K562 (cell line): ENCODE measurements at regions not wholly inside any gene's neighbourhood (a gene's known extent, or its start where the extent isn't known, plus 50 kb on each side); places are given as distances from the start of the nearest gene placed in this dataset.

Experiments used
- ATAC-seq: fragments of 200-7000 bp; cut with Tn5 transposase; 3 replicates; pipeline ENCODE4 v1.9.1; 2020; ENCODE audit warnings: moderate library complexity
- BruUV-seq: library from RNA; stranded (reverse); fragments of 400-500 nt; replicated peaks from 2 replicates; lab custom pipeline; 2021; lab: Mats Ljungman, UMichigan
- CTCF ChIA-PET: fragments of 300-600 bp; formaldehyde crosslinking; extraction: SDS; loops from one replicate; lab custom pipeline; 2021; ENCODE audit warnings: low intra/inter-chr PET ratio; lab: Yijun Ruan, JAX
- POLR2A ChIA-PET: fragments of 300-600, 350-650 bp; sonication (Branson Sonifier 250); formaldehyde crosslinking; extraction: SDS; loops from one replicate; lab custom pipeline; 2021; ENCODE audit warnings: antibody characterized with exemption, inconsistent platforms; lab: Yijun Ruan, JAX
- DNase-seq, 4 experiments: peaks; one replicate each; pipeline versions ENCODE4 v3.0.0 to v3.0.0-alpha.2; 2011 to 2018; ENCODE audit warnings: low spot score in 3 of 4, mixed read lengths in 3 of 4; ENCODE audit errors: extremely low read depth in 1 of 4
- FAIRE-seq: peaks from 2 replicates; lab custom pipeline; 2011; peaks lifted over from hg19 to GRCh38; lab: Jason Lieb, UNC
- H2AFZ ChIP-seq: 2 replicates; pipeline ENCODE4 v1.6.0; 2011; ENCODE audit warnings: low read depth, low read length, control low read depth, inconsistent platforms
- H3K27ac ChIP-seq: fragments of 200-600 bp; 3 replicates; pipeline ENCODE4 v1.8.0; 2011; ENCODE audit warnings: low read depth, mild to moderate bottlenecking, control low read depth, inconsistent platforms, low read length, moderate library complexity, mixed read lengths; ENCODE audit errors: extremely low read depth
- H3K27me3 ChIP-seq, 2 experiments: fragments of 300-600 bp in 1 of 2; 2 replicates in 1 of 2; 3 replicates in 1 of 2; pipeline versions ENCODE4 v1.6.0 to v1.8.0; 2011; ENCODE audit warnings: inconsistent platforms in 2 of 2, low read length in 2 of 2, mild to moderate bottlenecking in 1 of 2, mixed read lengths in 1 of 2, moderate library complexity in 1 of 2; ENCODE audit not compliant: control insufficient read depth in 2 of 2, insufficient read depth in 2 of 2
- H3K36me3 ChIP-seq: fragments of 300-600 bp; 3 replicates; pipeline ENCODE4 v1.8.0; 2011; ENCODE audit warnings: mild to moderate bottlenecking, low read length, inconsistent platforms; ENCODE audit not compliant: control insufficient read depth, insufficient read depth
- H3K4me1 ChIP-seq, 2 experiments: fragments of 200-600 bp in 1 of 2; replicated peaks in 1 of 2; 2 replicates in 1 of 2; 3 replicates in 1 of 2; pipeline versions ENCODE4 v1.5.1 to v1.8.0; 2011; ENCODE audit warnings: inconsistent platforms in 2 of 2, low read length in 2 of 2, mild to moderate bottlenecking in 1 of 2, mixed read lengths in 1 of 2, moderate library complexity in 1 of 2; ENCODE audit not compliant: control insufficient read depth in 2 of 2, insufficient read depth in 2 of 2
- H3K4me2 ChIP-seq: 2 replicates; pipeline ENCODE4 v1.6.1; 2011; ENCODE audit warnings: low read length, control low read depth, inconsistent platforms, mixed read lengths; ENCODE audit not compliant: insufficient read depth
- H3K4me3 ChIP-seq: fragments of 200-600 bp; sonication (generic), shearing (Covaris generic); 2 replicates; pipeline ENCODE4 v1.5.1; 2016; ENCODE audit warnings: control low read depth, inconsistent platforms
- H3K79me2 ChIP-seq: fragments of 200-600 bp; 3 replicates; pipeline ENCODE4 v1.8.0; 2011; ENCODE audit warnings: low read length, inconsistent platforms; ENCODE audit not compliant: control insufficient read depth, insufficient read depth
- H3K9ac ChIP-seq, 2 experiments: 2 replicates each; pipeline versions ENCODE4 v1.6.0 to v1.6.1; 2011; ENCODE audit warnings: low read depth in 2 of 2, low read length in 2 of 2, control low read depth in 1 of 2, inconsistent platforms in 1 of 2, mild to moderate bottlenecking in 1 of 2, mixed read lengths in 1 of 2; ENCODE audit not compliant: insufficient read depth in 1 of 2
- H3K9me1 ChIP-seq: one replicate; pipeline ENCODE4 v1.6.0; 2011; ENCODE audit warnings: inconsistent platforms, mild to moderate bottlenecking, low read length, moderate library complexity; ENCODE audit not compliant: control insufficient read depth, insufficient read depth
- H3K9me3 ChIP-seq: replicated peaks from 2 replicates; pipeline ENCODE4 v1.5.1; 2011; ENCODE audit warnings: low read depth, low read length, inconsistent platforms; ENCODE audit not compliant: control insufficient read depth, insufficient read depth
- H4K20me1 ChIP-seq: replicated peaks from 2 replicates; pipeline ENCODE4 v1.6.1; 2011; ENCODE audit warnings: low read length, inconsistent platforms, mixed read lengths; ENCODE audit not compliant: control insufficient read depth, insufficient read depth
- HDGF ChIP-seq: fragments of 450-650 bp; IDR thresholded peaks from 2 replicates; pipeline ENCODE4 v1.6.1; 2016
- MEIS2 ChIP-seq: fragments of 450-650 bp; IDR thresholded peaks from 2 replicates; pipeline ENCODE4 v1.6.1; 2014; ENCODE audit warnings: mild to moderate bottlenecking; ENCODE audit not compliant: partially characterized antibody
- ZNF551 ChIP-seq: fragments of 250-450 bp; sonication (Bioruptor Pico); IDR thresholded peaks from 2 replicates; pipeline ENCODE4 v1.5.0; 2021; ENCODE audit warnings: mild to moderate bottlenecking, moderate library complexity
- WGBS: fragments of 100-300 bp; shearing (Covaris generic); methylation state at CpG from one replicate; pipeline ENCODE4 v1.1.6; 2016; ENCODE audit warnings: low coverage, mixed read lengths; ENCODE audit not compliant: insufficient coverage; ENCODE audit errors: missing lambda C conversion rate; 5-methylcytosine and 5-hydroxymethylcytosine counted together
- in situ Hi-C: fragments of 300-500 bp; cut with MboI; formaldehyde crosslinking; loops from 4 replicates; pipeline ENCODE4 v1.15.0; 2018; ENCODE audit warnings: inconsistent platforms, mixed read lengths
- intact Hi-C: fragments of 100-400 bp; cut with micrococcal nuclease; formaldehyde crosslinking; loops from 2 replicates; pipeline ENCODE4 v1.14.2; 2022
- TF ChIP-seq, protein P1 (sequence below), 3 experiments: fragments of 200-800 bp in 1 of 3; sonication (Bioruptor generic) in 1 of 3; sonication (generic) in 1 of 3; formaldehyde crosslinking in 1 of 3; IDR thresholded peaks; 2 replicates each; pipeline versions ENCODE4 v1.6.1 to v1.8.0; 2016 to 2022; ENCODE audit warnings: mild to moderate bottlenecking in 2 of 3, missing compliant biosample characterization in 2 of 3, missing genetic modification characterization in 2 of 3, missing genetic modification reagents in 1 of 3
- TF ChIP-seq, protein P2 (sequence below), 2 experiments: fragments of 450-650 bp; formaldehyde crosslinking in 1 of 2; IDR thresholded peaks; 2 replicates each; pipeline versions ENCODE4 v1.4.0 to v1.6.1; 2014 to 2020; ENCODE audit warnings: mild to moderate bottlenecking in 2 of 2, borderline replicate concordance in 1 of 2, low read depth in 1 of 2

DNA sequence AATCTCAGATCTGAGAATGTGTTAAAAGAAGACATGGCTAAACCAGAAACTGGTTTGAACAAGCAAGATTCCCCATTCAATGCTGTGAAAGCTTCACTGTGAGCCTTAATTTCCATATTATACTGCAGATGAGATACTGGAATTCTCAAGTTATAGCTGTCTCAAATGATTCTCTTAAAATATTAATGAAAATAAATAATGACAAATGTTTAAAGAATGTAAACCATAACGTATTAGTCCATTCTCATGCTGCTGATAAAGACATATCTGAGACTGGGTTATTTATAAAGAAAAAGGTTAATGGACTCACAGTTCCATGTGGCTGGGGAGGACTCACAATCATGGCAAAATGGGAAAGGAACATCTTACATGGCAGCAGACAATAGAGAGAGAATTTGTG lies 667.8 kb downstream of the SLITRK1 start (continued):
- TF ChIP-seq, protein P1, sequence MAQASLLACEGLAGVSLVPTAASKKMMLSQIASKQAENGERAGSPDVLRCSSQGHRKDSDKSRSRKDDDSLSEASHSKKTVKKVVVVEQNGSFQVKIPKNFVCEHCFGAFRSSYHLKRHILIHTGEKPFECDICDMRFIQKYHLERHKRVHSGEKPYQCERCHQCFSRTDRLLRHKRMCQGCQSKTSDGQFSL (CRISPR knock-in tag; IDR thresholded peaks at IDR 0.05): no peak
- TF ChIP-seq, protein P1 (tag; IDR thresholded peaks at IDR 0.05): no peak
- TF ChIP-seq MEIS2: no peak

DNA sequence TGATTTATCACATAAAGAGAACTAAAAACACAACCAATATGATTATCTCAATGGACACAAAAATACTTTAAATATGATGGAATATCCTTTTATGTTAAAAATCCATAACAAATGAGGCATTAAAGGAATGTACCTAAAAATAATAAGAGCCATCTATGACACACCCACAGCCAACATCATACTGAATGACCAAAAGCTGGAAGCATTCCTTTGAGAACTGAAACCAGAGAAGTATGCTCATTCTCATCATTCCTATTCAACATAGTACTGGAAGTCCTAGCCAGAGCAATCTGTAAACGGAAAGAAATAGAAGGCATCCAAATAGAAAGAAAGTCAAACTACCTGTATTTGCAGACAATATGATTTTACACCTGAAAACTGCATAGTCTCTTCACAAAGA lies 671.0 kb downstream of the SLITRK1 start:
- Histone ChIP-seq H3K79me2 (no peaks in the 10 kb centered on the region), H3K4me2 (no peak overlapping the region), H3K36me3 (no peaks in the 10 kb centered on the region), H3K4me3 (no peak overlapping the region), H3K4me1 (no peaks in the 10 kb centered on the region), H2AFZ (no peak overlapping the region), H3K9ac (no peak overlapping the region), H3K27ac (no peak overlapping the region), H4K20me1 (no peaks in the 10 kb centered on the region), H3K9me3 (no peaks in the 10 kb centered on the region), H3K27me3 (no peaks in the 10 kb centered on the region), H3K9me1 (no peaks in the 10 kb centered on the region)
- no peak for FAIRE-seq
- no peak for DNase-seq
- no peak for ATAC-seq
- ChIA-PET CTCF (no interaction called here), POLR2A (no interaction called here)
- BruUV-seq: no TSS peak
- in situ Hi-C loops (no loop called here), intact Hi-C loops (no loop called here)
- TF ChIP-seq HDGF: no peak
- TF ChIP-seq ZNF551 (CRISPR knock-in tag): no peak
- TF ChIP-seq, protein P2, sequence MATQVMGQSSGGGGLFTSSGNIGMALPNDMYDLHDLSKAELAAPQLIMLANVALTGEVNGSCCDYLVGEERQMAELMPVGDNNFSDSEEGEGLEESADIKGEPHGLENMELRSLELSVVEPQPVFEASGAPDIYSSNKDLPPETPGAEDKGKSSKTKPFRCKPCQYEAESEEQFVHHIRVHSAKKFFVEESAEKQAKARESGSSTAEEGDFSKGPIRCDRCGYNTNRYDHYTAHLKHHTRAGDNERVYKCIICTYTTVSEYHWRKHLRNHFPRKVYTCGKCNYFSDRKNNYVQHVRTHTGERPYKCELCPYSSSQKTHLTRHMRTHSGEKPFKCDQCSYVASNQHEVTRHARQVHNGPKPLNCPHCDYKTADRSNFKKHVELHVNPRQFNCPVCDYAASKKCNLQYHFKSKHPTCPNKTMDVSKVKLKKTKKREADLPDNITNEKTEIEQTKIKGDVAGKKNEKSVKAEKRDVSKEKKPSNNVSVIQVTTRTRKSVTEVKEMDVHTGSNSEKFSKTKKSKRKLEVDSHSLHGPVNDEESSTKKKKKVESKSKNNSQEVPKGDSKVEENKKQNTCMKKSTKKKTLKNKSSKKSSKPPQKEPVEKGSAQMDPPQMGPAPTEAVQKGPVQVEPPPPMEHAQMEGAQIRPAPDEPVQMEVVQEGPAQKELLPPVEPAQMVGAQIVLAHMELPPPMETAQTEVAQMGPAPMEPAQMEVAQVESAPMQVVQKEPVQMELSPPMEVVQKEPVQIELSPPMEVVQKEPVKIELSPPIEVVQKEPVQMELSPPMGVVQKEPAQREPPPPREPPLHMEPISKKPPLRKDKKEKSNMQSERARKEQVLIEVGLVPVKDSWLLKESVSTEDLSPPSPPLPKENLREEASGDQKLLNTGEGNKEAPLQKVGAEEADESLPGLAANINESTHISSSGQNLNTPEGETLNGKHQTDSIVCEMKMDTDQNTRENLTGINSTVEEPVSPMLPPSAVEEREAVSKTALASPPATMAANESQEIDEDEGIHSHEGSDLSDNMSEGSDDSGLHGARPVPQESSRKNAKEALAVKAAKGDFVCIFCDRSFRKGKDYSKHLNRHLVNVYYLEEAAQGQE (IDR thresholded peaks at IDR 0.05; ENCODE audit: borderline replicate concordance): no peak
- TF ChIP-seq, protein P2 (CRISPR knock-in tag; IDR thresholded peaks at IDR 0.05; ENCODE audit: low read depth): no peak
- 0% methylated on average over 1 of the region's 1 CpG for WGBS
